ENCODE measurements at regions not wholly inside any gene's neighbourhood (a gene's known extent, or its start where the extent isn't known, plus 50 kb on each side); places are given as distances from the start of the nearest gene placed in this dataset.

DNA sequence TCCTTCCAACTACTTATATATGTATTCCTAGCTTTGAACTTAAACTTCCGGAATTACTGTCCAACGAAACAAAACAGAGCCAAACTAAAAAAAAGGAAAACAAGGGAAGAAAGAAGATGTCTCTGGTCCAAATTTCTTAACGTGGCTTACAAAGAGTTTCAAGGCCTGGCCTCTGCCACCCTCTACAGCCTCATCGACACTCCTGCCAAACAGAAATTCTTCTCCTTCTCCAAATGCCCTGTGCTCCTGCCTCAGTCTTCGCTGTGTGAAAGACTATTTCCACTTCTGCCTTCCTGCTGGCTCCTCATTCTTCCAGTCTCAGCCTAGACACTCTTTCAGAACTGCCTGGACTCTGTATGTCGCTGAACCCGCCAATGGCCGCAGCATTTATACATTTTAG, 249.2 kb downstream of the TXNL1 start:
- no peak for TF ChIP-seq CTCF (IDR thresholded peaks at IDR 0.05)
- TF ChIP-seq SIN3A (IDR thresholded peaks at IDR 0.05; ENCODE audit: borderline replicate concordance, insufficient read depth, low read depth, low read length): no peak
- no peak for TF ChIP-seq POLR2AphosphoS5 (IDR thresholded peaks at IDR 0.05; ENCODE audit: low read depth, low read length)
- TF ChIP-seq REST (IDR thresholded peaks at IDR 0.05; ENCODE audit: insufficient read depth in 1 of 2, low read depth in 2 of 2, low read length in 1 of 2): no peak

Measured in Panc1 (cell line).